Endodermal cell (in vitro differentiated cells): ENCODE measurements at regions not wholly inside any gene's neighbourhood (a gene's known extent, or its start where the extent isn't known, plus 50 kb on each side); places are given as distances from the start of the nearest gene placed in this dataset.

Source experiments
- DNase-seq: peaks from one replicate; pipeline ENCODE4 v3.0.0-alpha.2; 2017
- H3K27ac ChIP-seq: 2 replicates; pipeline ENCODE4 v1.5.1; 2013; ENCODE audit warnings: mild to moderate bottlenecking, low read depth, low read length, moderate library complexity
- H3K27me3 ChIP-seq: 2 replicates; pipeline ENCODE4 v1.6.1; 2013; ENCODE audit warnings: mild to moderate bottlenecking, low read length, moderate library complexity; ENCODE audit not compliant: insufficient read depth, control insufficient read depth, poor library complexity, severe bottlenecking
- H3K36me3 ChIP-seq: 2 replicates; pipeline ENCODE4 v1.7.0; 2013; ENCODE audit warnings: mild to moderate bottlenecking, low read length, moderate library complexity; ENCODE audit not compliant: control insufficient read depth, insufficient read depth
- H3K4me1 ChIP-seq: one replicate; pipeline ENCODE4 v1.7.0; 2013; ENCODE audit warnings: low read length; ENCODE audit not compliant: control insufficient read depth, insufficient read depth
- H3K4me3 ChIP-seq: 2 replicates; pipeline ENCODE4 v1.5.1; 2013; ENCODE audit warnings: mild to moderate bottlenecking, low read length, moderate library complexity
- H3K9ac ChIP-seq: 2 replicates; pipeline ENCODE4 v1.6.1; 2013; ENCODE audit warnings: mild to moderate bottlenecking, low read length, moderate library complexity; ENCODE audit not compliant: poor library complexity, severe bottlenecking; ENCODE audit errors: extremely low read depth
- H3K9me3 ChIP-seq: 2 replicates; pipeline ENCODE4 v1.6.1; 2013; ENCODE audit warnings: mild to moderate bottlenecking, low read length, moderate library complexity; ENCODE audit not compliant: control insufficient read depth
- H3K27ac Mint-ChIP-seq: 2 replicates; pipeline ENCODE4 v1.8.0; 2020; ENCODE audit warnings: mixed read lengths
- H3K27me3 Mint-ChIP-seq: 2 replicates; pipeline ENCODE4 v1.8.0; 2021; ENCODE audit warnings: mild to moderate bottlenecking, mixed read lengths; ENCODE audit not compliant: insufficient read depth
- H3K36me3 Mint-ChIP-seq: 2 replicates; pipeline ENCODE4 v1.8.0; 2020; ENCODE audit warnings: low read depth, mixed read lengths
- H3K4me1 Mint-ChIP-seq: 2 replicates; pipeline ENCODE4 v1.8.0; 2020; ENCODE audit warnings: mixed read lengths
- H3K4me3 Mint-ChIP-seq: 2 replicates; pipeline ENCODE4 v1.8.0; 2020; ENCODE audit warnings: mild to moderate bottlenecking, moderate library complexity, mixed read lengths
- H3K9me3 Mint-ChIP-seq: 2 replicates; pipeline ENCODE4 v1.8.0; 2020; ENCODE audit warnings: mild to moderate bottlenecking, mixed read lengths
- CTCF ChIP-seq: fragments of 200-600 bp; sonication (generic); conservative IDR thresholded peaks from 2 replicates; pipeline ENCODE4 v1.5.0; 2021; ENCODE audit warnings: antibody characterized with exemption, mild to moderate bottlenecking
- WGBS, 2 experiments: methylation state at CpG; one replicate each; pipeline versions ENCODE4 v1.1.5 to v1.1.7; 2013; ENCODE audit warnings: missing lambda C conversion rate in 2 of 2, mixed read lengths in 1 of 2; ENCODE audit not compliant: insufficient coverage in 1 of 2, insufficient read length in 1 of 2; 5-methylcytosine and 5-hydroxymethylcytosine counted together

- H3K9ac ChIP-seq = no peak overlapping the region
- no peak for DNase-seq
- no peaks in the 10 kb centered on the region for H3K9me3 ChIP-seq
- Mint-ChIP-seq H3K36me3 (no peaks in the 10 kb centered on the region), H3K4me1 (no peaks in the 10 kb centered on the region), H3K9me3 (no peaks in the 10 kb centered on the region), H3K4me3 (no peak overlapping the region), H3K27me3 (peaks cover 7% of the 10 kb centered on the region), H3K27ac (no peak overlapping the region)
- no peak overlapping the region for H3K4me3 ChIP-seq
- 87 to 100% methylated on average over 1 to 4 of the region's 4 CpGs for WGBS, 2 experiments
- H3K27ac ChIP-seq = no peak overlapping the region
- no peaks in the 10 kb centered on the region for H3K4me1 ChIP-seq
- H3K27me3 ChIP-seq = no peaks in the 10 kb centered on the region
- no peak for TF ChIP-seq CTCF
- H3K36me3 ChIP-seq = no peaks in the 10 kb centered on the region
These were observed 181.5 kb downstream of the EN1 start for GRCh38 chr2:118665784-118666529.

GRCh38 chr2:118661179-118661578 lies 186.3 kb downstream of the EN1 start:
- Histone ChIP-seq H3K27me3 (no peaks in the 10 kb centered on the region), H3K27ac (no peak overlapping the region), H3K4me3 (no peak overlapping the region), H3K9ac (no peak overlapping the region), H3K36me3 (no peaks in the 10 kb centered on the region), H3K4me1 (no peaks in the 10 kb centered on the region), H3K9me3 (no peaks in the 10 kb centered on the region)
- 84 to 100% methylated on average over 1 to 2 of the region's 2 CpGs for WGBS, 2 experiments
- Mint-ChIP-seq H3K27me3 (peaks cover 7% of the 10 kb centered on the region), H3K4me3 (no peak overlapping the region), H3K27ac (no peak overlapping the region), H3K36me3 (no peaks in the 10 kb centered on the region), H3K9me3 (no peaks in the 10 kb centered on the region), H3K4me1 (no peaks in the 10 kb centered on the region)
- peak; percentile 65 for DNase-seq
- peak; percentile 65 for TF ChIP-seq CTCF

GRCh38 chr2:118658596-118659198 lies 188.8 kb downstream of the EN1 start:
- H3K9ac ChIP-seq = no peak overlapping the region
- H3K27ac ChIP-seq = no peak overlapping the region
- H3K27me3 Mint-ChIP-seq = peaks cover 7% of the 10 kb centered on the region
- 96 to 100% methylated on average over 2 to 3 of the region's 3 CpGs for WGBS, 2 experiments
- no peaks in the 10 kb centered on the region for H3K36me3 ChIP-seq
- no peaks in the 10 kb centered on the region for H3K27me3 ChIP-seq
- no peak overlapping the region for H3K4me3 Mint-ChIP-seq
- H3K9me3 ChIP-seq = no peaks in the 10 kb centered on the region
- no peaks in the 10 kb centered on the region for H3K36me3 Mint-ChIP-seq
- no peaks in the 10 kb centered on the region for H3K9me3 Mint-ChIP-seq
- no peak for TF ChIP-seq CTCF
- no peak for DNase-seq
- H3K4me1 ChIP-seq = no peaks in the 10 kb centered on the region
- H3K27ac Mint-ChIP-seq = no peak overlapping the region
- no peak overlapping the region for H3K4me3 ChIP-seq
- H3K4me1 Mint-ChIP-seq = no peaks in the 10 kb centered on the region
